ENCODE measurements at regions not wholly inside any gene's neighbourhood (a gene's known extent, or its start where the extent isn't known, plus 50 kb on each side); places are given as distances from the start of the nearest gene placed in this dataset.

GRCh38 chr18:46281185-46282176 lies 177.3 kb downstream of the HAUS1 start:
- TF ChIP-seq BCL6B (tag by site-specific recombination; IDR thresholded peaks at IDR 0.05) (no peak), ZFP37 (tag by site-specific recombination; IDR thresholded peaks at IDR 0.05) (no peak), YY1 (tag by site-specific recombination; IDR thresholded peaks at IDR 0.05) (no peak), ELK4 (IDR thresholded peaks at IDR 0.05; ENCODE audit: borderline replicate concordance, low read depth, low read length) (no peak), HOXD13 (CRISPR knock-in tag; IDR thresholded peaks at IDR 0.05; ENCODE audit: borderline replicate concordance) (no peak), CTCF (tag by site-specific recombination; IDR thresholded peaks at IDR 0.05) (peak; percentile 44; the same call in 1 of the 2 replicates)
